ENCODE measurements at regions not wholly inside any gene's neighbourhood (a gene's known extent, or its start where the extent isn't known, plus 50 kb on each side); places are given as distances from the start of the nearest gene placed in this dataset.
"Not testable (repeated sequence)": the region's sequence is repeated elsewhere in the genome, so short reads cannot be mapped to it uniquely, and the experiment has no call there.

- DNase-seq (ENCODE audit: low read depth, low spot score) = no peak
Observed at GRCh38 chr12:92987362-92987761, 58.3 kb upstream of the EEA1 start.

GRCh38 chr12:92987846-92988621 lies 58.9 kb upstream of the EEA1 start:
- DNase-seq (ENCODE audit: low read depth, low spot score) = no peak

- DNase-seq (ENCODE audit: low read depth, low spot score) = no peak
Observed at GRCh38 chr12:92988622-92989130, 59.6 kb upstream of the EEA1 start.

GRCh38 chr12:92989715-92990484 lies 60.8 kb upstream of the EEA1 start:
- no peak for DNase-seq (ENCODE audit: low read depth, low spot score)

- no peak for DNase-seq (ENCODE audit: low read depth, low spot score)
Observed at GRCh38 chr12:92991134-92991533, 62.0 kb upstream of the EEA1 start.

GRCh38 chr12:92992041-92992440 lies 62.9 kb upstream of the EEA1 start:
- DNase-seq (ENCODE audit: low read depth, low spot score) = no peak

GRCh38 chr12:92993259-92993658 lies 64.2 kb upstream of the EEA1 start:
- DNase-seq (ENCODE audit: low read depth, low spot score) = no peak

- DNase-seq (ENCODE audit: low read depth, low spot score) = no peak
Observed at GRCh38 chr12:92995258-92995903, 66.3 kb upstream of the EEA1 start.

- no peak for DNase-seq (ENCODE audit: low read depth, low spot score)
Observed at GRCh38 chr12:93000026-93000425, 70.9 kb upstream of the EEA1 start.

- DNase-seq (ENCODE audit: low read depth, low spot score) = no peak
Observed at GRCh38 chr12:93001407-93001806, 72.3 kb upstream of the EEA1 start.

DNA sequence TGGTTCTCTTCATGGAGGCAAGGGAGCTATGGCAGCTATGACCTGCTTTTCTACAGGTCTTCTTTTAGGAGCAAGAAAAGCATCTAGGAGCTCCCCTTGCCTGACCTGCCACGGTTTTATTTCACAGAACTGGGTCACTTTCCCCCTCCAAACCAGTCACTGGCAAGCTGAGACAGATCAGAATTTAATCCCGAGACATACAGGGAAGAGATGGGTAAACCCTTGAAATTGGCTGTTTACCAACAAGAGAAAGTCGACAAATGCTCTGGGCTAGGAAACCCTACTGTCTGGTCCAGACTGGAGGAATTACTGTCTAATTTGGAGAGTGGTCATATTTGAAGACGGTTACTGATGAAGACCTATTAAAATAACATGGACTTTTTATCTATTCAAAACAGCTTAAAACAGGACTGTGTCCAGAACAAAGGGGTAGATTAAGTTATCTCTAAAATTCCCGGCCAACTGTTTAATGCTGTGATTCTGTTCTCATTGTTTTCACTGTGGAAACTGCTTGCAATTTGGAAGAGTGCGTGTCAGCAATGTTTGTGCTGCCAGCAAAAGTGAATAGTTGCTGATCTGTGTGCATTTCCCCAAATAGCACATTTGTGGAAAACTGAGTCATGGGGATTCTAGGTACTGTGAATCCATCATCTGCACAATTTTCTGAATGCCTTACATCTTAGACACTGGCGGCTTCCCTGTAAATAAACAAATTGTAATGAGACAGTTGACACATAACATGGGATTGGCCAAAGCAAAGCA lies 73.4 kb upstream of the EEA1 start:
- no peak for DNase-seq (ENCODE audit: low read depth, low spot score)

GRCh38 chr12:93003531-93004239 lies 74.6 kb upstream of the EEA1 start:
- no peak for DNase-seq (ENCODE audit: low read depth, low spot score)

DNA sequence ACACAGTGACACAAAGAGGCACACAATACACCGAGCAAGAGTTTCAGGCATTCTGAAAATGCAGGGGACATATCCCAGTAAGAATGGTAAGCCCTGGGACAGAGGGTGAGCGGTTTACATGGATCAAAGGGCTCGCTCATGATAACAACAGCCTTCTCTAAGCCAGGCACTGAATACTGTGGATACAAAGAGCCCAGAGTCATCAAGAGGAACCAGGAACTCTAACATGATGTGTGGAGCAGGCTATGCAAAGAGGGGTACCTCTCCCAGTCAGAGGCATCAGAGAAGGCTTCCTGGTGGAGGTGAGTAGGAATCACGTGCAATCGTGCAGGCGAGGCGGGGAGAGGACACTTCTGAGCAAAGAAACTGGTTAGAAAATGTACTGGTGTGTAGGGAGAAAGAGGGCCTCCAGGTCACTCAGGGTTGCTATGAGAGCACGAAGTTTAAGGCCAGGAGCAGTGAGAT lies 76.9 kb upstream of the EEA1 start:
- no peak for DNase-seq (ENCODE audit: low read depth, low spot score)

DNA sequence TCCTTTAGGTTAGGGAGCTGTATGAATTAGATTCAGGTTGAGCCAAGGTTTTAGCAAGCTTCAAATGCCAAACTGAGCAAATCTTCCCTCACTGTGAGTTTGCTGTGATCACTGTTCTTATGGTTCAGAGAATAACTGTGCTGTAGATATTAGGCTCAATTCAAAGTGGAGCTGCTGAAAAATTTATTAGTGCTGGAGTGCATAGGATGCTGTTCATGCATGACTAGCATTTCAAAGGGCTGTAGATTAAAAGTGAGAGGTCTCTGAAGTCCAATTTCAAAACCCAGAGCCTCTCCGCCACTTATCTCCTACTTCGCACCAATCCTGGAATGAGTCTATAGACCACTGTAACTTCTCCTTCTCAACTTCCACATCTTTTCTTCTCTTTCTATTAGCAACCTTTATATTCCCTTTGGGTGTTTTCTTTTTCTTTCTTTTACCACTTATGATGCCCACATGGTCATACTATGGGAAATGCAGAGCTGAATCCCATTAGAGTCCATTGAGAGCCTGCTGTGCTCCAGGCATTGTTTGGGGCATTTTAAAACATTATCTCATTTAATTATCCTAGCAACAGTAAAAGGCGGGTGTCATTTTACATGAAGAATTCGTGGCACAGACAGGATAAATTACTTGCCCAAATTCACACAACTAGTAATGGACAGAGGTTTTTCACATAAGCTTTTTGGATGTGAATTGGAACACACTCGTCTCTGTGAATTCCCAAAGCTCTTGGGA lies 77.5 kb upstream of the EEA1 start:
- DNase-seq (ENCODE audit: low read depth, low spot score) = no peak

DNA sequence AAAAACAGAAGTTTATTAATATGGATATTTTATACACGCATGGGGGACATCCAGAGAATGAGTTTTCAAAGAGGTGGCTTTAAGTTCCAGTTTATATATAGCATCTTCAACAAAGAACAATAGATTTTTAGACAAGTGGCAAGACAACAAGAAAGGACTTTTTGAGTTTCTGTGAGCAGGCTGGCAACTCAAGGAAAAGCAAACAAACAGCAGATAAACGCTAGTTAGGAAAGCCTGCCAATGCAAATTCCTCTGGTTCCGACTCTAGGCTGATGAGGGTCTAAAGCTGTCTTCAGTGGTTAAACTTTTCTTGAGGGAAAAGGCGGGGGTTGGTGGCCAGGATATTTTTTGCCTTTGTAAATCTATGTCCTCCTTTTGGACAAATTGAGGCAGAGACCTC lies 78.4 kb upstream of the EEA1 start:
- DNase-seq (ENCODE audit: low read depth, low spot score) = no peak

DNA sequence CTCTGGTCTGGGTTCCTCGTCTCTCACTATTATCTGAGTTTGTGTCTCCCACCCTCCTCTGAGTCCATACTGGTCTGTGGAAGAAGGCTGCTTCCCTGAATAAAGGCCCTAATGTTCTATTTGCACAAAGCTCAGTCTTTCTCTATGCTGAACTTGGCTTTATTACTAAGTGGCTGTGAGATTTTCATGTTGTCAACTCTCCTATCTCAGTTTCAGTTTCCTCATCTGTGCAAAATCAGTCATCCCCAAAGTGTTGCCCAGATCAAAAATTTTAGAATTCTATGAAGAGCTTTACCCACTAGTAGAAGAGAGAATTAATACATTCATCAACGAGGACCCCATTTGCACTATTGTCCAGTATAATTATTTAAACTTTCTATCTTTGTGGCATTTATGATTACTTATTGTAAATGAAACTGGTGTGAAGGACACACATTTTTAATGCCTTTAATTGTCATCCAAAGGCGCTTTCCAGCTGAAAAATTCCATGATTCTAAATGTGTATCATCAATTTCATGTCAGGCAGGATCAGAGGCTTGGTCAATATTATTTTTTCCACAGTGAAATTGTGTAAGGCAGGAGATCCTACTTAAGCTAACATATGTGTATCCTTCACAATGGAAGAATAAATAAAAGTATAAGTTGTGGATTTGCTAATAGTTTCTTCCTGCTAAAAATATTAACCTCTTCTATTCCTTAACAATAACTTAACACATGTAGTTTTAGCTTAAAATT lies 79.1 kb upstream of the EEA1 start:
- no peak for DNase-seq (ENCODE audit: low read depth, low spot score)

DNA sequence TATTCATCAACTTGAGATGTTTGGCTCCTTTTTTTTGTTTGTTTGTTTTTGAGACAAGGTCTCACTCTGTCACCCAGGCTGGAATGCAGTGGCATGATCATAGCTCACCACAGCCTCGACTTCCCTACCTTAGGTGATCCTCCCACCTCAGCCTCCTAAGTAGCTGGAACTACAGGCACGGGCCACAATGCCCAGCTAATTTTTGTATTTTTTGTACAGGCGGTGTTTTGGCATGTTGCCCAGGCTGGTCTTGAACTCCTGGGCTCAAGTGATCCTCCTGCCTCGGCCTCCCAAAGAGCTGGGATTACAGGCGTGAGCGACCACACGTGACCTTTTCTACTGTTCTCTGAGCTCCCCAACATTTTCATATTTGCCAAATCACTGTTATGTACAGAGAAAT lies 79.8 kb upstream of the EEA1 start:
- DNase-seq (ENCODE audit: low read depth, low spot score) = not testable (repeated sequence)

DNA sequence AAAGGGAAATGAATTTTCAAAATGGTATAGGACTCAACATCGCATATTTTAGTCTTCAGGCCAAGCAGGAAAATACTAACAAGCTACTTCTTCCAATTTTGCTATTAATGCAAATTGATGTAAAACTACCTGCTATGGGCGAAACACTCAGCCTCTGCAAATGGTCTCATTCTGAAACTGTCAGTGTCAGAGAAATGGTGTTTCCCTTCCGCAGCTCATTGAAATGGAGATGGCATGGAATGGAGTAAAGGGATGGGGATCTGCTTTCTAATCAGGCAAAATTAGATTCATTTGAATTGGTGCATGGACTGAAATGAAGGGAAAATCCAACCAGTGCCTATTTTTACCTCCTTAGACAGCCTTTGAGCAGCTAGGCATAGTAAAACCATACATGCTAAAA lies 80.4 kb upstream of the EEA1 start:
- no peak for DNase-seq (ENCODE audit: low read depth, low spot score)

- no peak for DNase-seq (ENCODE audit: low read depth, low spot score)
Observed at GRCh38 chr12:93010461-93010860, 81.4 kb upstream of the EEA1 start.

- DNase-seq (ENCODE audit: low read depth, low spot score) = no peak
Observed at GRCh38 chr12:93011100-93011499, 82.0 kb upstream of the EEA1 start.
